ENCODE measurements at regions not wholly inside any gene's neighbourhood (a gene's known extent, or its start where the extent isn't known, plus 50 kb on each side); places are given as distances from the start of the nearest gene placed in this dataset.

DNA sequence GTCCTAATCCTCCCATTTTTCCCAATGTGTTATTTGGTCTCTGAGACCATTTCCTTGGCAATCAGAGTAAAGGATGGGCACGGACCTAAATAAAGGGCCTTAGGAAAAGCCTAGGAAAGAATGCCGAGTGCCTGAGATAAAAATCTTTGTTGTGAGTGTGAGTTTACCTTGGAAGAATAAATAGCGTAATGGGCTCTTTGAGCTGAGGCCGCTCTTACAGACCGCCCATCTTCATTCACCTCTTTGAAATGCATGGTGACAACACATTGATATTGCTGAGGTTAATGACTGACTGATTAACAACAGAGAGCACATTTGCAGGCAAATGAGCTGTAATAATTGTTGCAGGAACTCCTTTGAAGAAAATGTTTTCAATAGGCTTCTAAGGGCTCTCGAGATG is 1967.1 kb upstream of the WWC1 start:
- TF ChIP-seq, protein P1, sequence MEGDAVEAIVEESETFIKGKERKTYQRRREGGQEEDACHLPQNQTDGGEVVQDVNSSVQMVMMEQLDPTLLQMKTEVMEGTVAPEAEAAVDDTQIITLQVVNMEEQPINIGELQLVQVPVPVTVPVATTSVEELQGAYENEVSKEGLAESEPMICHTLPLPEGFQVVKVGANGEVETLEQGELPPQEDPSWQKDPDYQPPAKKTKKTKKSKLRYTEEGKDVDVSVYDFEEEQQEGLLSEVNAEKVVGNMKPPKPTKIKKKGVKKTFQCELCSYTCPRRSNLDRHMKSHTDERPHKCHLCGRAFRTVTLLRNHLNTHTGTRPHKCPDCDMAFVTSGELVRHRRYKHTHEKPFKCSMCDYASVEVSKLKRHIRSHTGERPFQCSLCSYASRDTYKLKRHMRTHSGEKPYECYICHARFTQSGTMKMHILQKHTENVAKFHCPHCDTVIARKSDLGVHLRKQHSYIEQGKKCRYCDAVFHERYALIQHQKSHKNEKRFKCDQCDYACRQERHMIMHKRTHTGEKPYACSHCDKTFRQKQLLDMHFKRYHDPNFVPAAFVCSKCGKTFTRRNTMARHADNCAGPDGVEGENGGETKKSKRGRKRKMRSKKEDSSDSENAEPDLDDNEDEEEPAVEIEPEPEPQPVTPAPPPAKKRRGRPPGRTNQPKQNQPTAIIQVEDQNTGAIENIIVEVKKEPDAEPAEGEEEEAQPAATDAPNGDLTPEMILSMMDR (IDR thresholded peaks at IDR 0.05): no peak

DNA sequence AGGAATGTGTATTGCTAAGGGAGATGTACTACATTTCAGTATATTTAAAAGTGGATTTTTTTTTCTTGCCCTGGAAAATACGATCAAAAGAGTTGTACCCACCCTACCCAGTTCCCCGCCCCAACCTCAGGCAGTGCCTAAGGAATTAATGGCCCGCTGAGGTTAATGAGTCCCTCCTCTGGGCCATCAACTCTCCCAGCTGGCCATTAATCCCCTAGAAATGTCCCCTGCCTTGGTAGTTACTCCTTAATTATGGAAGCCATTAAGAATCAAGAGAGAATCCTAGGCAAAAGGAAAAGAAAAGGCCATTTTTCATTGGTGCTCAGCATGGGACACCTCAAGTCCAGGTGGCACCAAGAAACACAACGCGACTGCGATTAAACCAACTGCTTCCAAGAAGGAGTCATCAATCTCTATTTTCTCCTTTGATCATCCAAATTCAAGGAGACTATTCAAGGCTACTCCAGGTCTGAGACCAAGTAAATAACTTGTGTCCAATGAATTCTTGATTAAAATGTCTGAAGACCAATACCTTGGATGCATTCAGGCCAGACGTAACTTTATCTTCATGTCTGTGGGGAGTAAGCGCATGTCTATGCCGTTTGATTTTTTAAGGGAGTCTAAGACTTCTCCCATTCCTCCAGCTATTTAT is 1962.2 kb upstream of the WWC1 start:
- TF ChIP-seq, protein P1 (IDR thresholded peaks at IDR 0.05): no peak

DNA sequence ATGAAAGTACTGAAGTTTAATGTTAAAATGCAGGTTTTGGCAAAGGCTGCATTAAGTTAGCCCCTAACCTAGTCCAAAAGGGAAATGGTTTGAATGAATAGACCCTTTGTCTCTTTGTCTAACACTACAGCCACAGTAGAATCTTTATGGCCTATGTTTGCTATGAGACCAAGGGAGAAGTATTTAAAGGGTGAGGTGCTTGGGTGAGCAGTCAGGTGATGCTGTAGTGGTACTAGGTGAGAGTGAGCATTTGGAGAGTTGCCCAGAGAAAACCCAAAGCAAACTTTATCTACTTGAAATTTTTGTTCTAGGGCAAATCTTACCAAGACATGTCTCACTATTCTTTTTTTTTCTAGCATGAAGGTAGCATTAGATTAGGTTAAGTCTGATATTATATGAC is 1961.4 kb upstream of the WWC1 start:
- TF ChIP-seq, protein P1 (IDR thresholded peaks at IDR 0.05): no peak

DNA sequence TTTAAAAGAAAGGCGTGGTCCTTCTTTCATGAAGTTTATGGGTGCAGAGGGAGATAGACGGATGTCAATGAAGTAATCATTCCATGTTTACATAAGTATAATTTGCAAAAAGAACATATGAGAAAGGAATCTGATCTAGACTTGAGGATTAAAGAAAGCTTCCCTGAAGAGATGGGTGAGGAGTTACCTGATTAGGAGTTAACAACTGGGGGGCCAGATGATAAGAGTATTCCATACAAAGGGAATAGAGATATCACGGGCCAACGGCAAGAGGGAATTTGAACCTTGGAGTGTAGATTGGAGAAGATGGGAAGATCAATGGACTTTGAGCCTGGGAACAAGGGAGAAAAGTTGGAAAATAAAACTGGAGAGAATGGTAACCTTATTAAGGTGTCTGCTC is 1959.9 kb upstream of the WWC1 start:
- TF ChIP-seq, protein P1 (IDR thresholded peaks at IDR 0.05): no peak

DNA sequence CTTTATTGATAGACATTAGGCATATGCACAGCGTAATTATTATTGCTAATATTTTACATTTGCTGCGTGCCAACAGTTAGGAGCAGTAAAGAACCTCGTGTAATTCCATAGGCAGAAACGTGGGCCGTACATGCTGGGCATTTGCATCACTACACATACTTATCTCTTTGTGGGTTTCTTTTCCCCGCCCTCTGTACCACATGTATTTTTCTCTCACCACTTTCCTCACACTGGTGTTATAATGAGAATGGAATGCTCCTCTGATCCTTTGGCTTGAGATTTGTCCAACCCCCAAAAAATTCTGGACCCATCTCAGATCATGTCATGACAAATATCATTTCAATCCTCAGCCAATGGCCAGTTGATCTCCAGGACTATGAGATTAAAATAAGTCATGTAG is 1952.6 kb upstream of the WWC1 start:
- TF ChIP-seq, protein P1 (IDR thresholded peaks at IDR 0.05): no peak

DNA sequence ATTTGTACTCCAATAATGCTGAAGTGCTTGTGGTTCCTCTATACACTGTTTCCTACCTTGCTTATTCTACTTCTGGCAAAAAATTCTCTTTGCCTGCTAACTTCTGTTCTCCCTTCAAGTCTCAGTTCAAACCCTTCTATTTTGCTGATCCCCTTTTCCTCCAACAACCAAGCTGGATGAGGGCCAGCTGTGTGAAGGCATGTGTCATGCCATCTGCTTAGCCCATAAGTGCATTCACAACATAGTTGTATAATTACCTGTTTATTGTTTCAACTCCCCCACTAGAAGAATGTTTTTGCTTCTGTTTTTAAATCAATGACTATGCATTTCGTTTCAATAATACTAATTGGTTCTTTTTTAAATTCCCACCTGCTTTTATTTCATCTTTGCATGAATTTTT is 1951.4 kb upstream of the WWC1 start:
- TF ChIP-seq, protein P1 (IDR thresholded peaks at IDR 0.05): no peak

DNA sequence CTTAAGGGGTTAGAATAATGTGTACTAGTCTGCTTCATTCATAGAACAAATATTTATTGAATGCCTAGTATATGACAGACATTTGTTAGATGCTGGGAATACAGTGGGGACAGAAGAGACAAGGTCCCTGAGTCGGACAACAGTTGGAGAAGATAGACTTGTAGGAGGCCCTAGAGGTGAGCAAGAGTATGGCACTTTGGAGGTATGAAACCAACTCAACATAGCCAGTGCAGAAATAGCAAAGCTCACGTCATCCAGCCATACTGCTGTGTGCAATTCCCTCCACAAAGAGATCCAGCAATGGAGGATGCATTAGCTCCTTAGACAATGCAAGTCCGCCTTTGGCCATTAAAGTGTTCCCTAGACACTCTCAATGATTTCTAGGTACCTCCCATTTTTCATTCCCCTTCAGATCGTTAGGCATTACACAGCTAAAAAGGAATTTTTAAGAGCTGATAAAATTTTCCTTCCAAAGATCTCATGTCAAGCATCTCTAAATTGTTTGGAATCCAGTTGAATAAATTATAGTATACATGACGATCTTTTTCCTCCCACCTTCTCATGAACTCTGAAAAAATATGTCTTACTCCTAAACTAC is 1949.6 kb upstream of the WWC1 start:
- TF ChIP-seq, protein P1 (IDR thresholded peaks at IDR 0.05): 0 out of 2 replicates have a peak, but pooled peaks have one; percentile 18

Data from LNCAP (cell line).